ENCODE measurements at regions not wholly inside any gene's neighbourhood (a gene's known extent, or its start where the extent isn't known, plus 50 kb on each side); places are given as distances from the start of the nearest gene placed in this dataset.

DNA sequence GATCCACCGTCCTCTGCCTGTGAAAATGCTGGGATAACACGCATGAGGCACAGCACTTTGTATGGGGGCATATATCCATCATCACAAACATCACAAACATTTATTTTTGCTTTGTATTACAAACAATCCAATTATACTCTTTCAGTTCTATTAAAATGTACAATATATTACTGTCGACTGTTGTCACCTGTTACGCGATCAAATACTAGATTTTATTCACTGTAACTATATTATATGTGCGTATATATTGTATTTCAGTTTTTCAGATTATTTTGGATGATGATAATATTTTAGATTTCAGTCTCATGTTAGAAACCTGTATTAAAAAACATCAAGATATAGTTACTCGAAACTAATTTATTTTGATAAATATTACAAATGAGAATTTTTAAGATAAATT is 998.3 kb downstream of the EFNB2 start:
- Histone ChIP-seq H3K9ac (no peak overlapping the region), H4K20me1 (ENCODE audit: insufficient read depth) (no peaks in the 10 kb centered on the region)

GRCh38 chr13:105530468-105530867 is 1005.0 kb downstream of the EFNB2 start:
- H2AFZ ChIP-seq (ENCODE audit: low read depth), result no peak overlapping the region
- H3K27ac ChIP-seq, result no peak overlapping the region
- H3K27me3 ChIP-seq (ENCODE audit: insufficient read depth, low read depth), result no peaks in the 10 kb centered on the region
- H3K4me1 ChIP-seq (ENCODE audit: low read depth, poor library complexity, severe bottlenecking), result no peaks in the 10 kb centered on the region
- TF ChIP-seq, protein P1, sequence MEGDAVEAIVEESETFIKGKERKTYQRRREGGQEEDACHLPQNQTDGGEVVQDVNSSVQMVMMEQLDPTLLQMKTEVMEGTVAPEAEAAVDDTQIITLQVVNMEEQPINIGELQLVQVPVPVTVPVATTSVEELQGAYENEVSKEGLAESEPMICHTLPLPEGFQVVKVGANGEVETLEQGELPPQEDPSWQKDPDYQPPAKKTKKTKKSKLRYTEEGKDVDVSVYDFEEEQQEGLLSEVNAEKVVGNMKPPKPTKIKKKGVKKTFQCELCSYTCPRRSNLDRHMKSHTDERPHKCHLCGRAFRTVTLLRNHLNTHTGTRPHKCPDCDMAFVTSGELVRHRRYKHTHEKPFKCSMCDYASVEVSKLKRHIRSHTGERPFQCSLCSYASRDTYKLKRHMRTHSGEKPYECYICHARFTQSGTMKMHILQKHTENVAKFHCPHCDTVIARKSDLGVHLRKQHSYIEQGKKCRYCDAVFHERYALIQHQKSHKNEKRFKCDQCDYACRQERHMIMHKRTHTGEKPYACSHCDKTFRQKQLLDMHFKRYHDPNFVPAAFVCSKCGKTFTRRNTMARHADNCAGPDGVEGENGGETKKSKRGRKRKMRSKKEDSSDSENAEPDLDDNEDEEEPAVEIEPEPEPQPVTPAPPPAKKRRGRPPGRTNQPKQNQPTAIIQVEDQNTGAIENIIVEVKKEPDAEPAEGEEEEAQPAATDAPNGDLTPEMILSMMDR (conservative IDR thresholded peaks at IDR 0.05; ENCODE audit: low read depth, low read length), result no peak
- no peaks in the 10 kb centered on the region for H3K79me2 ChIP-seq (ENCODE audit: insufficient read depth, low read depth)
- H4K20me1 ChIP-seq (ENCODE audit: insufficient read depth), result no peaks in the 10 kb centered on the region
- no peak overlapping the region for H3K4me2 ChIP-seq
- no peak overlapping the region for H3K4me3 ChIP-seq (IDR thresholded peaks at IDR 0.05; ENCODE audit: insufficient read depth, low read depth, low read length)
- H3K36me3 ChIP-seq (ENCODE audit: insufficient read depth), result no peaks in the 10 kb centered on the region
- H3K9ac ChIP-seq, result no peak overlapping the region

More for the DNA sequence above, 998.3 kb downstream of the EFNB2 start:
- H3K4me2 ChIP-seq, result no peak overlapping the region
- no peak overlapping the region for H3K27ac ChIP-seq
- TF ChIP-seq, protein P1 (conservative IDR thresholded peaks at IDR 0.05; ENCODE audit: low read depth, low read length), result no peak
- H3K36me3 ChIP-seq (ENCODE audit: insufficient read depth), result no peaks in the 10 kb centered on the region
- H3K4me1 ChIP-seq (ENCODE audit: low read depth, poor library complexity, severe bottlenecking), result no peaks in the 10 kb centered on the region
- H3K79me2 ChIP-seq (ENCODE audit: insufficient read depth, low read depth), result no peaks in the 10 kb centered on the region
- H3K27me3 ChIP-seq (ENCODE audit: insufficient read depth, low read depth), result no peaks in the 10 kb centered on the region
- H3K4me3 ChIP-seq (IDR thresholded peaks at IDR 0.05; ENCODE audit: insufficient read depth, low read depth, low read length), result no peak overlapping the region
- no peak overlapping the region for H2AFZ ChIP-seq (ENCODE audit: low read depth)

- Histone ChIP-seq H3K27me3 (ENCODE audit: insufficient read depth, low read depth) (no peaks in the 10 kb centered on the region), H3K4me1 (ENCODE audit: low read depth, poor library complexity, severe bottlenecking) (no peaks in the 10 kb centered on the region), H3K4me3 (IDR thresholded peaks at IDR 0.05; ENCODE audit: insufficient read depth, low read depth, low read length) (no peak overlapping the region), H3K79me2 (ENCODE audit: insufficient read depth, low read depth) (no peaks in the 10 kb centered on the region), H2AFZ (ENCODE audit: low read depth) (no peak overlapping the region), H3K27ac (no peak overlapping the region), H3K4me2 (no peak overlapping the region), H3K36me3 (ENCODE audit: insufficient read depth) (no peaks in the 10 kb centered on the region), H3K9ac (no peak overlapping the region), H4K20me1 (ENCODE audit: insufficient read depth) (no peaks in the 10 kb centered on the region)
- TF ChIP-seq, protein P1 (conservative IDR thresholded peaks at IDR 0.05; ENCODE audit: low read depth, low read length), result no peak
Observed at GRCh38 chr13:105527127-105527526, 1008.3 kb downstream of the EFNB2 start.

DNA sequence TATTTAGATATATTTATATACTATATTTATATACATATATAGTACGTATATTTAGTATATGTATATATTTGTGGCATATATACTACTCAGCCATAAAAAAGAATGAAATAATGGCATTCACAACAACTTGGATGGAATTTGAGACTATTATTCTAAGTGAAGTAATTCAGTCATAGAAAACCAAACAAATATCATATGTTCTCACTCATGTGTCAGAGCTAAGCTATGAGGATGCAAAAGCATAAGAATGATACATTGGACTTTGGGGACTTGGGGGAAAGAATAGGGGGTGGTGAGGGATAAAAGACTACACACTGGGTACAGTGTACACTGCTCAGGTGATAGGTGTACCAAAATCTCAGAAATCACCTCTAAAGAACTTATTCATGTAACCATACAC is 1015.7 kb downstream of the EFNB2 start:
- no peak overlapping the region for H3K27ac ChIP-seq
- TF ChIP-seq, protein P1 (conservative IDR thresholded peaks at IDR 0.05; ENCODE audit: low read depth, low read length), result no peak
- H3K27me3 ChIP-seq (ENCODE audit: insufficient read depth, low read depth), result no peaks in the 10 kb centered on the region
- H4K20me1 ChIP-seq (ENCODE audit: insufficient read depth), result no peaks in the 10 kb centered on the region
- H3K4me3 ChIP-seq (IDR thresholded peaks at IDR 0.05; ENCODE audit: insufficient read depth, low read depth, low read length), result no peak overlapping the region
- H3K79me2 ChIP-seq (ENCODE audit: insufficient read depth, low read depth), result no peaks in the 10 kb centered on the region
- no peak overlapping the region for H3K9ac ChIP-seq
- no peak overlapping the region for H3K4me2 ChIP-seq
- H3K36me3 ChIP-seq (ENCODE audit: insufficient read depth), result no peaks in the 10 kb centered on the region
- H2AFZ ChIP-seq (ENCODE audit: low read depth), result no peak overlapping the region
- no peaks in the 10 kb centered on the region for H3K4me1 ChIP-seq (ENCODE audit: low read depth, poor library complexity, severe bottlenecking)

Measured in KMS-11 (cell line).